ENCODE measurements at regions not wholly inside any gene's neighbourhood (a gene's known extent, or its start where the extent isn't known, plus 50 kb on each side); places are given as distances from the start of the nearest gene placed in this dataset.
"Not testable (repeated sequence)": the region's sequence is repeated elsewhere in the genome, so short reads cannot be mapped to it uniquely, and the experiment has no call there.

- TF ChIP-seq EZH2 (IDR thresholded peaks at IDR 0.05; ENCODE audit: borderline replicate concordance, low read depth, low read length, poor library complexity, severe bottlenecking); CTCF (conservative IDR thresholded peaks at IDR 0.05; ENCODE audit: low read depth, low read length): not testable (repeated sequence)
Measured at GRCh38 chr1:149314921-149315320, 159.9 kb upstream of the NBPF19 start.
